ENCODE measurements at regions not wholly inside any gene's neighbourhood (a gene's known extent, or its start where the extent isn't known, plus 50 kb on each side); places are given as distances from the start of the nearest gene placed in this dataset.

GRCh38 chr11:92753161-92753560 is 216.3 kb upstream of the MTNR1B start:
- TF ChIP-seq CTCF (IDR thresholded peaks at IDR 0.05) (no peak), POLR2A (IDR thresholded peaks at IDR 0.05) (no peak)

All from transverse colon (tissue), 3 donors.